Erythroblast (primary cell): ENCODE measurements at regions not wholly inside any gene's neighbourhood (a gene's known extent, or its start where the extent isn't known, plus 50 kb on each side); places are given as distances from the start of the nearest gene placed in this dataset.
"Not testable (repeated sequence)": the region's sequence is repeated elsewhere in the genome, so short reads cannot be mapped to it uniquely, and the experiment has no call there.

ENCODE experiments used
- DNase-seq, 2 experiments: peaks; one replicate each; lab custom pipeline; 2025; lab: John Stamatoyannopoulos, UW
- GATA1 ChIP-seq: IDR thresholded peaks from 2 replicates; pipeline ENCODE4 v1.6.1; 2011; ENCODE audit warnings: low read depth, mild to moderate bottlenecking, control low read depth, low read length, moderate library complexity
- POLR2A ChIP-seq: IDR thresholded peaks from 2 replicates; pipeline ENCODE4 v1.6.1; 2011; ENCODE audit warnings: mild to moderate bottlenecking, low read length

- TF ChIP-seq GATA1 (no peak), POLR2A (no peak)
- no peak for DNase-seq
These were observed 80.6 kb downstream of the TEX51 start for GRCh38 chr2:126979039-126980003.

GRCh38 chr2:126981476-126981875, 82.8 kb downstream of the TEX51 start:
- DNase-seq: no peak
- TF ChIP-seq POLR2A: no peak
- no peak for TF ChIP-seq GATA1

- DNase-seq: no peak
- TF ChIP-seq GATA1 (no peak), POLR2A (no peak)
These were observed 84.2 kb downstream of the TEX51 start for GRCh38 chr2:126982935-126983334.

- TF ChIP-seq GATA1: no peak
- TF ChIP-seq POLR2A: no peak
- no peak for DNase-seq
These were observed 88.0 kb downstream of the TEX51 start for GRCh38 chr2:126986631-126987187.

- DNase-seq: no peak
- no peak for TF ChIP-seq POLR2A
- no peak for TF ChIP-seq GATA1
These were observed 89.8 kb downstream of the TEX51 start for GRCh38 chr2:126988482-126988881.

GRCh38 chr2:126989064-126989463, 90.4 kb downstream of the TEX51 start:
- DNase-seq: not testable (repeated sequence)

GRCh38 chr2:126990200-126990599, 91.5 kb downstream of the TEX51 start:
- DNase-seq: no peak
- TF ChIP-seq GATA1 (no peak), POLR2A (no peak)

- no peak for DNase-seq
- TF ChIP-seq GATA1 (no peak), POLR2A (no peak)
These were observed 92.2 kb downstream of the TEX51 start for GRCh38 chr2:126990605-126991532.

GRCh38 chr2:126994340-126994777, 95.7 kb downstream of the TEX51 start:
- no peak for TF ChIP-seq GATA1
- TF ChIP-seq POLR2A: no peak
- DNase-seq: peak; percentile 29 to 53

- TF ChIP-seq GATA1: no peak
- no peak for TF ChIP-seq POLR2A
- DNase-seq: no peak
These were observed 97.1 kb downstream of the TEX51 start for GRCh38 chr2:126995621-126996377.

GRCh38 chr2:126996378-126996699, 97.6 kb downstream of the TEX51 start:
- DNase-seq: no peak
- TF ChIP-seq POLR2A (no peak), GATA1 (no peak)
